Neural cell (in vitro differentiated cells): ENCODE measurements at regions not wholly inside any gene's neighbourhood (a gene's known extent, or its start where the extent isn't known, plus 50 kb on each side); places are given as distances from the start of the nearest gene placed in this dataset.

Experiments
- H2AFZ ChIP-seq: fragments of 200-600, 300-800 bp; sonication (generic), shearing (Covaris generic); 2 replicates; pipeline ENCODE4 v1.6.0; 2014; ENCODE audit warnings: low read depth, mild to moderate bottlenecking, antibody characterized with exemption, low read length, moderate library complexity
- H3F3A ChIP-seq: fragments of 200-600 bp; shearing (Covaris generic); 2 replicates; pipeline ENCODE4 v1.6.1; 2016; ENCODE audit warnings: mild to moderate bottlenecking, moderate library complexity, mixed read lengths, antibody characterized with exemption, low read length; ENCODE audit not compliant: insufficient read depth, poor library complexity, severe bottlenecking
- H3K27ac ChIP-seq: fragments of 200-600, 300-800 bp; sonication (generic), shearing (Covaris generic); 2 replicates; pipeline ENCODE4 v1.5.1; 2014; ENCODE audit warnings: mild to moderate bottlenecking, low read length, moderate library complexity
- H3K27me3 ChIP-seq: fragments of 300-800, 200-600 bp; sonication (generic), shearing (Covaris generic); 2 replicates; pipeline ENCODE4 v1.6.0; 2014; ENCODE audit warnings: mild to moderate bottlenecking, low read depth, low read length, moderate library complexity; ENCODE audit not compliant: insufficient read depth
- H3K36me3 ChIP-seq: fragments of 300-800, 200-600 bp; sonication (generic), shearing (Covaris generic); 2 replicates; pipeline ENCODE4 v1.5.1; 2014; ENCODE audit warnings: mild to moderate bottlenecking, antibody characterized with exemption, low read length, moderate library complexity; ENCODE audit not compliant: insufficient read depth
- H3K4me2 ChIP-seq: fragments of 300-800, 200-600 bp; sonication (generic), shearing (Covaris generic); 2 replicates; pipeline ENCODE4 v1.6.0; 2014; ENCODE audit warnings: mild to moderate bottlenecking, low read length
- H3K4me3 ChIP-seq: fragments of 300-800, 200-600 bp; sonication (generic), shearing (Covaris generic); 2 replicates; pipeline ENCODE4 v1.5.1; 2014; ENCODE audit warnings: mild to moderate bottlenecking, low read length, moderate library complexity
- H3K79me2 ChIP-seq: fragments of 200-600 bp; shearing (Covaris generic); replicated peaks from 2 replicates; pipeline ENCODE4 v1.6.0; 2014; ENCODE audit warnings: mild to moderate bottlenecking, low read length, moderate library complexity; ENCODE audit not compliant: insufficient read depth
- H3K9ac ChIP-seq: fragments of 300-800, 200-600 bp; sonication (generic), shearing (Covaris generic); 2 replicates; pipeline ENCODE4 v1.6.1; 2016; ENCODE audit warnings: mild to moderate bottlenecking, low read length, mixed read lengths
- H3K9me2 ChIP-seq: fragments of 200-600 bp; shearing (Covaris generic); 2 replicates; pipeline ENCODE4 v1.6.1; 2016; ENCODE audit warnings: mild to moderate bottlenecking, low read length, mixed read lengths; ENCODE audit not compliant: insufficient read depth
- H3K9me3 ChIP-seq: fragments of 200-600, 300-800 bp; sonication (generic), shearing (Covaris generic); 2 replicates; pipeline ENCODE4 v1.6.1; 2016; ENCODE audit warnings: mild to moderate bottlenecking, mixed run types, low read length, moderate library complexity, mixed read lengths
- H4K20me1 ChIP-seq: fragments of 200-600 bp; shearing (Covaris generic); 2 replicates; pipeline ENCODE4 v1.6.1; 2016; ENCODE audit warnings: mild to moderate bottlenecking, mixed run types; ENCODE audit not compliant: insufficient read depth
- CTCF ChIP-seq: fragments of 450-650 bp; IDR thresholded peaks from 2 replicates; pipeline ENCODE4 v1.5.1; 2014; ENCODE audit warnings: antibody characterized with exemption, mild to moderate bottlenecking, moderate library complexity; ENCODE audit not compliant: poor library complexity, severe bottlenecking
- EP300 ChIP-seq: fragments of 450-650 bp; conservative IDR thresholded peaks from 2 replicates; pipeline ENCODE4 v1.6.1; 2014; ENCODE audit warnings: antibody characterized with exemption, mild to moderate bottlenecking, moderate library complexity; ENCODE audit not compliant: poor library complexity, severe bottlenecking
- EZH2 ChIP-seq: fragments of 200-600, 300-800 bp; shearing (Covaris generic), sonication (generic); IDR thresholded peaks from 2 replicates; pipeline ENCODE4 v1.6.1; 2014; ENCODE audit warnings: antibody characterized with exemption, low read length, borderline replicate concordance, mild to moderate bottlenecking; ENCODE audit not compliant: insufficient read depth, poor library complexity, severe bottlenecking
- MXI1 ChIP-seq: fragments of 450-650 bp; conservative IDR thresholded peaks from 2 replicates; pipeline ENCODE4 v1.6.1; 2014; ENCODE audit warnings: antibody characterized with exemption, mild to moderate bottlenecking; ENCODE audit not compliant: poor library complexity, severe bottlenecking
- POLR2AphosphoS5 ChIP-seq: IDR thresholded peaks from 2 replicates; pipeline ENCODE4 v1.6.1; 2012
- RAD21 ChIP-seq: fragments of 450-650 bp; conservative IDR thresholded peaks from 2 replicates; pipeline ENCODE4 v1.6.1; 2014; ENCODE audit warnings: antibody characterized with exemption, mild to moderate bottlenecking, moderate library complexity
- REST ChIP-seq: IDR thresholded peaks from 2 replicates; pipeline ENCODE4 v1.6.1; 2012; ENCODE audit warnings: borderline replicate concordance
- SMC3 ChIP-seq: fragments of 450-650 bp; conservative IDR thresholded peaks from 2 replicates; pipeline ENCODE4 v1.6.1; 2014; ENCODE audit warnings: antibody characterized with exemption, mild to moderate bottlenecking, moderate library complexity; ENCODE audit not compliant: poor library complexity
- TAF1 ChIP-seq: IDR thresholded peaks from 2 replicates; pipeline ENCODE4 v1.6.1; 2012; ENCODE audit warnings: low read depth

DNA sequence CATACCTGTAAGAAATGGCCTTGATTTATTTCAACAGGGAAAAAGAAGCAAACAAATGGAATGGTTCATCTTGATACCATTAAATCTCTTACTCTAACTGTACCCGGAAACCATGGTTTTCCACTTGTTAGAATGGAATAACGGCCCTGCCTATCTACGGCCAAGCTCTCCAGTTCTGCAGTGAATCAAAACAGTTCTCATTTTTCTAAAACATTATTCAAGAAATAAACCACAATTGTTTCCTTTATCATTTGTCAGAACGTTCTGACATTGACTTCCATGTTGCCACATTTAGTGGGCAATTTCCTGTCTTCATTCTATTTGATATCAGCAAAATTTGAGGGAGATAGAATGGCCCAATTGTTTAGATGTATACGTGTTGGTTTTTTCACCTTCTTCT lies 118.8 kb upstream of the CDH19 start:
- H3K4me2 ChIP-seq = no peak overlapping the region
- H3K79me2 ChIP-seq = no peaks in the 10 kb centered on the region
- no peaks in the 10 kb centered on the region for H3K9me3 ChIP-seq
- no peaks in the 10 kb centered on the region for H3K9me2 ChIP-seq
- TF ChIP-seq CTCF (no peak), RAD21 (no peak), EP300 (no peak), SMC3 (no peak), REST (no peak), TAF1 (no peak), MXI1 (no peak), EZH2 (no peak), POLR2AphosphoS5 (no peak)
- H3K27me3 ChIP-seq = no peaks in the 10 kb centered on the region
- no peak overlapping the region for H2AFZ ChIP-seq
- H4K20me1 ChIP-seq = no peaks in the 10 kb centered on the region
- no peak overlapping the region for H3K27ac ChIP-seq
- H3K4me3 ChIP-seq = no peak overlapping the region
- H3K36me3 ChIP-seq = no peaks in the 10 kb centered on the region
- H3K9ac ChIP-seq = no peak overlapping the region
- no peaks in the 10 kb centered on the region for H3F3A ChIP-seq

GRCh38 chr18:66708646-66709045 lies 104.8 kb upstream of the CDH19 start:
- Histone ChIP-seq H3K27ac (no peak overlapping the region), H3K9me3 (no peaks in the 10 kb centered on the region), H3K4me3 (no peak overlapping the region), H3K79me2 (no peaks in the 10 kb centered on the region), H3K36me3 (no peaks in the 10 kb centered on the region), H2AFZ (no peak overlapping the region), H3K9ac (no peak overlapping the region), H3F3A (peaks cover 5% of the 10 kb centered on the region), H3K27me3 (no peaks in the 10 kb centered on the region), H3K9me2 (no peaks in the 10 kb centered on the region), H4K20me1 (no peaks in the 10 kb centered on the region), H3K4me2 (no peak overlapping the region)
- TF ChIP-seq SMC3 (no peak), MXI1 (no peak), CTCF (no peak), POLR2AphosphoS5 (no peak), TAF1 (no peak), REST (no peak)
